ENCODE measurements at regions not wholly inside any gene's neighbourhood (a gene's known extent, or its start where the extent isn't known, plus 50 kb on each side); places are given as distances from the start of the nearest gene placed in this dataset.
A peak's percentile ranks its signal among the peaks of the same experiment; 100 is the strongest.
"Not testable (repeated sequence)": the region's sequence is repeated elsewhere in the genome, so short reads cannot be mapped to it uniquely, and the experiment has no call there.

DNA sequence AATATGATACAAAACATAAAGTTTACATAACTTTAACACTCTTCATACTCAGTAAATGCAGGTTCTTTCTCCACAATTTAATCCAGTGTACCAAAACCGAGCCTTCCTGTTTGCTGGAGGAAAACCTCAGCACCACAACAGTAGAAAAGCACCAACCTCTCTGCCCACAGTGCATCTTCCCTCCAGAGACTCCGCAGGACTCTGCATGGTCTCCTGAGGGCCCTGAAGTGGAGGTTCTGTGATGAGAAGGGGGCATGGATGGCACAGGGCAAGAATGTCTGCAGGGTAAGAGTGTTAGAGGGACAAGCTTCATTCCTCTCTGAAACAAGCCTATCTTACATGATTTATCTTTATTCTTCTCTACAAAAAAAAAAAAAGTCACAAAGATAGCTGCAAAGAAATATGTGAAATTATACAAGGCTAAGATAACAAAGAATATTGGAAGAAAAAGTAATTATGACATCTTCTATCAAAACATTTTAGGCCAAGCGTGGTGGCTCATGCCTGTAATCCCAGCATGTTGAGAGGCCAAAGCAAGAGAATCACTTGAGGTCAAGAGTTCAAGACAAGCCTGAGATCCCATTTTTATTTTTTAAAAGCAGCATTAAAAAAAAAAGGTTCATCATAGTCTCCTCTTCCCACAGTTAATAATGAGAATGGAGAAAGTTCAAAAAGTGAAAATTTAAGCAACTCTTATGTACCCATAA, 102.0 kb downstream of the VPREB1 start:
- no peak for DNase-seq

GRCh38 chr22:22348127-22348814, 103.7 kb downstream of the VPREB1 start:
- no peak for DNase-seq

DNA sequence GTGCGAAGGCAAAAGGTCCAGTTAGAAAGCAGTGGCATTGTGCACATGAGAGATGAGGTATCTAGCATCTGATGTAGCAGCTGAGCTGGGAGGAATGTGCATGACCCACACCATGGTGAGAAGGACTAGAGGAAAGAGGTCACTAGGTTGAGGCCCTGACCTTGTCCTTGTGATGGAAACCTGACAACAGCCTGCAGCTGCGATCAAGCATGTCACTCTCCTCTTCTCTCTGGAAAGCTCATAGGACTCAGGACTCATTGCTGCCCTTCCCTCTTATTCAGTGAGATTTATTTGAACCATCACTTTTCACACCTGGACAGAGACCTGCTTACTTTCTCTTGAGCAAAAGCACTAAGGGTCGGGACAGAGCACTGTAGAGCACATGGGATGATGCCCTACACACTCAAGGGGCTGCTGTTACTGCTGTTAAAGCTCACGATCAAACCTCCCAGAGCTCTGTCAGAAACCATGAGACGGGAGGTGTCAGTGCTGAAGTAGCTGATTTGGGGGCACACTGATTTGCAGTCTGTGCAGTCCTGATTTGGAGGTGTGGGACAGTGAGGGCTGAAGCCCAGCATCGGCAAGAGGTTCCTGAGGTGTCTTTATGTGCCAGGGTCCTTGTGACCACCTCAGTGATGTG, 104.3 kb downstream of the VPREB1 start:
- DNase-seq = no peak

GRCh38 chr22:22349455-22349836, 104.9 kb downstream of the VPREB1 start:
- DNase-seq = no peak

DNA sequence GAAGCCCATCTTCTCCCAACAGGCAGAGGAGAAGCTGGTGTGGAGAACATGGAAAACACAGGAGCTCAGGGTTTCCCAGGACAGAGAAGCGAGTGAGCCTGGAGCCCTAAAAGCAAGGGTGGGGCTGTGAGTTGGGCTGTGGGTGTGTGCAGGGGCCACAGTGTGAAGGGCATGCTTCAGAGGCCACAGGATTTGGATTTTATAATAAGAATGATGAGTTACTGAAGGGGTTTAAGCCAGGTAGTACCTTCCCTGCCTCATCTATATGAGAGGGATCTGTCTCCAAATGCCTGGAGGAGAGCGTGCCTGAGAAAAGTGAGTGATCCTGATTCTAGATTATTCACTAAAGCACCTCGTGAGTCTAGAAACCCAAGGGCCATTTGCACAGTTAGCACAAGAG, 106.8 kb downstream of the VPREB1 start:
- DNase-seq = no peak

DNA sequence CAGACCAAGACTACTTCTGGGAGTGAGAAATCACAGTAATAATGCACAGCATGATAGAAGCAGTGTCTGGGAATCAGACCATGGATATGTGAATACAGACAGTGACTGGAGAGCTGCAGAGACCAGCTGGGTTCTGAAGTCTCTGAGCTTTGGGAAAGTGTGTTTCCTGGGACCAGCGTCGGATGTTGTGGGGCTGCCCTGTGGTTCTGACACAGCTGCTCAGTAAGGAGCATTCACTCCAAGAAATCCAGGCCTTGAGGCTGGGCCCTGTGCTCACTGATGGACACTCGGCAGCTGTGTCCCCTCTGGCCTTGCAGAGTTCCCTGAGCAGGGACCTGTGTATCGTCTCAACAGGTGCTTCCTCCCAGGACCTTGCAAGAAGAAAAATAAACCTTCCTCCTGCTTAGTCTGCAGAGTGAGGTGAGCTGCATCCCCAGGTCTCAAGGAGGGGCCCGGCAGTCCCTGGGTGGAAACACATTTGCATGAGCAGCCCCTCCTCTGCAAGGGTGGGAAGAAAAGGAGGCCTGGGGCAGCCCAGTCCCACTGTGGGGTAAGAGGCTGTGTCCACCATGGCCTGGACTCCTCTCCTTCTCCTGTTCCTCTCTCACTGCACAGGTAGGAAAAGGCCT, 107.9 kb downstream of the VPREB1 start:
- no peak for DNase-seq

DNA sequence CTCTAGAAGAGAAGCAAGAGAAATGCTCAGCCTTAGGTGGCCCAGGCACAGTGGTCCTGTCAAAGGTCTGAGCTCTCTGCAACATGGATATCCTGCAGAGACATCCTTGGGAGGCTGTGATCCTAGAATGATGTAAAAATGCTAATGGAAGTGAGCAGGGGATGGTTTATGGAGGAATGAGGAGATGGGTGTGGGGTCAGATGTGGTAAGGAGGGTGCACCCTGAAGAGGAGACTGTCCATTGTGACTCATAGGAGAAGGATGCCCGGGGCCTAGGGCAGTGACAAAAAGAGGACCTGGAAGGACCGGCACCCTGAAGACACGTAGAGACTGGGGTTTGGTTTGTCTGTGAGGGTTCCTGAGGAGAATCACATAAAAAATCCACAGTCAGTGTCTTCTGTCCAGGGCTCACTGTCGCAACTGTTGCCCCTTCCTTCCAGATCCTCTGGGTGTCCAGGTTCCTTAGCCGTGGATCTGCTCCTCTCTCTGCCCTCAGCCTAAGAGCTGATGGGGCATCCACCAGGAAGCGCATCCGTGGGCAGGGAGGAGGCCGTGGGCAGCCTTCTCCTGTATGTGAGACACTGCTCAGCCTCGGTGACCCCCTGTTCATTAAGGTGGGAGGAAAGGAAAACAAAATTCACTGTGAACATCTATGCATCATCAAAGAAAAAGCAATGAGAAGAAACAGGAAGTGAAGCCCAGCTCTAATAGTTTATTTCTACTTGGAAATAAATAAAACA, 110.7 kb downstream of the VPREB1 start:
- DNase-seq = no peak

DNA sequence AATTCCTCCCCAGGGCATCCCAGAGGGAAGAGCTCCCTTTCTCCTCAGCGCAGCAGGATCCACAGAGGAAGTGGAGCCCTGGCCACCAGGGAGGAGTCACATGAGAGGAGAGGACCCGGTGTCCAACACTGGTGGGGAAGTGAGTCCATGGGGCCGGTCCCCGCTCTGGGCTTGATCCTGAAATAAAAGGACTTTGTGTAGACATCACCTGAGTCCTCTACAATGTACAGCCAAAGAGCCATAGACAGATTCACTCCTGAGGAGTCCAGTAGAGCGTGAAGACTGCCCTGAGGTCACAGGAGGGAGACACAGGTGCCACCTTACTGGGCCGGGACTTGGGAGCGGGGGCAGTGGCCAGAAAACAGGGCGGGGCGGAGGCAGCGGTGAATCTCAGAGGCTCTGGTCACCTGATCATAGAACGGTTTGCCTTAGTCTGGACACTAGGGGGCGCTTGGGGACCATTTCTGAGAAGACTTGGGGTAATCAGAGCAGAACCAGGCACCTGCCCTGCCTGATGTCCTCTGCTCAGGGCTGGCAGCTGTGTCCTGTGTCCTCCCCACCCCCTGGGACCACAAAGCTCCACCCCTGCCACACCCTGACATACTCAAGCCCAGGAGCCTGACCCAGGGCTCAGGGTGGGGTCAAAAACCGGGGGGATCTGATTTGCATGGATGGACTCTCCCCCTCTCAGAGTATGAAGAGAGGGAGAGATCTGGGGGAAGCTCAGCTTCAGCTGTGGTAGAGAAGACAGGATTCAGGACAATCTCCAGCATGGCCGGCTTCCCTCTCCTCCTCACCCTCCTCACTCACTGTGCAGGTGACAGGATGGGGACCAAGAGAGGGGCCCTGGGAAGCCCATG, 112.7 kb downstream of the VPREB1 start:
- DNase-seq = peak; percentile 43

GRCh38 chr22:22358152-22358551, 113.6 kb downstream of the VPREB1 start:
- no peak for DNase-seq

DNA sequence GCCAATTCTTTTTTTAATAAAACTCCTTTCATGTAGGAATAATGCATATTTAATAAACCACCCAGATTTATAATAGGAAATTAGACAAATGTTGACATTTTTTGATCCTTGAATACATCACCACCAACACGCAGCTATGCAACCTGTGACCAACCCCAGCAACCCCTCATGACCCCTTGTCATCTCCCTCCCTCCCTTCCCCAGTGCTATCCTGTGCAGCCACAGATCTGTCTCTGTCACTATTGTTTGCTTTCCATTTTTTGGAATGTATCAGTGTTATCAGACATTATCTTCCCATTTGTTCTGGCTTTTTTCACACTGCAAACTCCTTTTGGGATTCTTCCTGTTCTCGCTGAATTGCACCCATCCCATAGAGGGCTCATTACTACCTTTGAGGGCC, 114.1 kb downstream of the VPREB1 start:
- DNase-seq = no peak

DNA sequence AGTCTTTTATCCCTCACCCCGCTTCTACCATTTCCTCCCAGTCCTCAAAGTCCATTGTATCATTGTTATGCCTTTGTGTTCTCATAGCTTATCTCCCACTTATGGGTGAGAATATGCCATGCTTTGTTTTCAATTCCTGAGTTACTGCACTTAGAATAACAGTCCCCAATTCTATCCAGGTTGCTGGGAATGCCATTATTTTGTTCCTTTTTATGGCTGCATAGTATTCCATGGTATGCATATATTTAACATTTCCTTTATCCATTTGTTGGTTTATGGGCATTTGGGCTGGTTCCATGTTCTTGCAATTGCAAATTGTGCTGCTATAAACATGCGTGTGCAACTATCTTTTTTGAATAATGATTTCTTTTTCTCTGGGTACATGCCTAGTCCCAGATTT, 114.9 kb downstream of the VPREB1 start:
- DNase-seq = no peak

DNA sequence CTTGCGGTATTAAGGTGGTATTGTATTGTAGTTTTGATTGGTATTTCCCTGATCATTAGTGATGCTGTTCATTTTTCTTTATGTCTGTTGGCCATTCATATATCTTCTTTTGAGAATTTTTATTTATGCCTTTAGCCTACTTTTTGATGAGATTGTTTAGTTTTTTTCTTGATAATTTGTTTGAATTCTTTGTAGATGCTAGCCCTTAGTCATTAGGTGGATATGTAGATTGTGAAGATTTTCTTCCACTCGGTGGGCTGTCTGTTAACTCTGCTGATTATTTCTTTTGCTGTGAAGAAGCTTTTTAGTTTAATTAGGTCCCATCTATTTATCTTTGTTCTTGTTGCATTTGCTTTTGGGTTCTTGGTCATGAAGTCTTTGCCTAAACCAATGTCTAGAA, 115.4 kb downstream of the VPREB1 start:
- DNase-seq = no peak

GRCh38 chr22:22362311-22362710, 117.7 kb downstream of the VPREB1 start:
- no peak for DNase-seq

DNA sequence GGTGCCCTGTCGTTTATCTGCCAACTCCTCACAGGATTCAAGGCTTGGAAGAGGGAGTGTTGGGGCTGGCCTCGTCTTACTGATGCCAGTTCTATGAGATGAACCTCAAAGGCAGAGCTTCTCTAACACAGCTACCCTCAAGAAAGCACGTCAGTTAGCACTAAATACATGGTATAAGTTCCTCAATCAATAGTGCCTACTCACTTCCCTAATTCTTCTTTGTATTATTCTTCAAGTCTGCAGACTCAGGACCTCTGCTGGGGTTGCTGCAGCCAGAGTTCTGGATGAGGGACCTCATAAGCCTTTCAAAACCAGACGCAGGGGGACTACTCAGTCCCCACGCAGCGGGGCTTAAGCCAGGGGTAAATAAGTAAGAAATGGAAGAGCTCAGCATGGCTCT, 118.3 kb downstream of the VPREB1 start:
- DNase-seq = no peak

GRCh38 chr22:22364207-22364606, 119.6 kb downstream of the VPREB1 start:
- DNase-seq = no peak

- no peak for DNase-seq
Observed at GRCh38 chr22:22366537-22366936, 122.0 kb downstream of the VPREB1 start.

- no peak for DNase-seq
Observed at GRCh38 chr22:22368516-22368915, 123.9 kb downstream of the VPREB1 start.

- not testable (repeated sequence) for DNase-seq
Observed at GRCh38 chr22:22369219-22369963, 124.8 kb downstream of the VPREB1 start.

GRCh38 chr22:22369964-22370270, 125.3 kb downstream of the VPREB1 start:
- no peak for DNase-seq

- DNase-seq = no peak
Observed at GRCh38 chr22:22371031-22371541, 126.5 kb downstream of the VPREB1 start.

- DNase-seq = no peak
Observed at GRCh38 chr22:22372086-22372485, 127.5 kb downstream of the VPREB1 start.
